DMS 273 treated with DMSO at 0.1 percent for 48 hours (cell line): ENCODE measurements at regions not wholly inside any gene's neighbourhood (a gene's known extent, or its start where the extent isn't known, plus 50 kb on each side); places are given as distances from the start of the nearest gene placed in this dataset.

ENCODE experiments used
- DNase-seq: peaks from one replicate; lab custom pipeline; 2025; lab: John Stamatoyannopoulos, UW

- DNase-seq: no peak
Observed at GRCh38 chr2:40809156-40809555, 357.3 kb upstream of the SLC8A1 start.

- DNase-seq: no peak
Observed at GRCh38 chr2:40814616-40815015, 362.7 kb upstream of the SLC8A1 start.

GRCh38 chr2:40820319-40820718 lies 368.4 kb upstream of the SLC8A1 start:
- DNase-seq: no peak

- DNase-seq: no peak
Observed at GRCh38 chr2:40823478-40823877, 371.6 kb upstream of the SLC8A1 start.

GRCh38 chr2:40824278-40824677 lies 372.4 kb upstream of the SLC8A1 start:
- DNase-seq: no peak

GRCh38 chr2:40827392-40827791 lies 375.5 kb upstream of the SLC8A1 start:
- no peak for DNase-seq

- DNase-seq: no peak
Observed at GRCh38 chr2:40831321-40831873, 379.5 kb upstream of the SLC8A1 start.

- no peak for DNase-seq
Observed at GRCh38 chr2:40841856-40842255, 390.0 kb upstream of the SLC8A1 start.

- DNase-seq: no peak
Observed at GRCh38 chr2:40844353-40845277, 392.7 kb upstream of the SLC8A1 start.

GRCh38 chr2:40851661-40852060 lies 399.8 kb upstream of the SLC8A1 start:
- no peak for DNase-seq

GRCh38 chr2:40859617-40860016 lies 407.7 kb upstream of the SLC8A1 start:
- no peak for DNase-seq

- no peak for DNase-seq
Observed at GRCh38 chr2:40867829-40868228, 415.9 kb upstream of the SLC8A1 start.

- DNase-seq: no peak
Observed at GRCh38 chr2:40872580-40872979, 420.7 kb upstream of the SLC8A1 start.

GRCh38 chr2:40874380-40874779 lies 422.5 kb upstream of the SLC8A1 start:
- DNase-seq: no peak

- DNase-seq: no peak
Observed at GRCh38 chr2:40877734-40878288, 425.9 kb upstream of the SLC8A1 start.

GRCh38 chr2:40879305-40879704 lies 427.4 kb upstream of the SLC8A1 start:
- no peak for DNase-seq

- no peak for DNase-seq
Observed at GRCh38 chr2:40886100-40886499, 434.2 kb upstream of the SLC8A1 start.

GRCh38 chr2:40886655-40887054 lies 434.8 kb upstream of the SLC8A1 start:
- no peak for DNase-seq

- no peak for DNase-seq
Observed at GRCh38 chr2:40896358-40896757, 444.5 kb upstream of the SLC8A1 start.

GRCh38 chr2:40914666-40915065 lies 462.8 kb upstream of the SLC8A1 start:
- DNase-seq: no peak

GRCh38 chr2:40915651-40916050 lies 463.8 kb upstream of the SLC8A1 start:
- no peak for DNase-seq

GRCh38 chr2:40935349-40935748 lies 483.5 kb upstream of the SLC8A1 start:
- DNase-seq: no peak

GRCh38 chr2:40937284-40937683 lies 485.4 kb upstream of the SLC8A1 start:
- DNase-seq: no peak
